ENCODE measurements at regions not wholly inside any gene's neighbourhood (a gene's known extent, or its start where the extent isn't known, plus 50 kb on each side); places are given as distances from the start of the nearest gene placed in this dataset.

GRCh38 chr16:35404273-35404672, 1944.9 kb downstream of the TP53TG3F start:
- no peak overlapping the region for H3K27ac Mint-ChIP-seq
- Histone ChIP-seq H3K4me2 (ENCODE audit: insufficient read depth, insufficient read length, low read length) (no peak overlapping the region), H3K9me3 (ENCODE audit: control insufficient read depth, low read depth, low read length) (peaks cover 87% of the 10 kb centered on the region), H2BK20ac (ENCODE audit: low read depth, low read length, poor library complexity, severe bottlenecking) (no peak overlapping the region), H3K79me2 (ENCODE audit: insufficient read depth, low read length) (no peaks in the 10 kb centered on the region), H2BK120ac (ENCODE audit: low read depth, low read length, poor library complexity, severe bottlenecking) (no peak overlapping the region), H3K79me1 (ENCODE audit: insufficient read depth, low read depth, low read length, poor library complexity, severe bottlenecking) (no peaks in the 10 kb centered on the region), H4K8ac (replicated peaks; ENCODE audit: insufficient read length, low read depth, low read length) (no peak overlapping the region), H3K9ac (ENCODE audit: extremely low read depth, insufficient read length, low read length) (no peak overlapping the region), H3K14ac (ENCODE audit: insufficient read depth, low read length) (no peak overlapping the region), H3K27ac (ENCODE audit: insufficient read length, low read depth, low read length) (no peak overlapping the region), H3K23me2 (ENCODE audit: insufficient read length, low read depth, low read length, poor library complexity, severe bottlenecking) (no peaks in the 10 kb centered on the region), H2BK5ac (ENCODE audit: insufficient read length, low read length) (no peak overlapping the region), H3K4ac (ENCODE audit: low read depth, low read length) (no peak overlapping the region), H3K23ac (ENCODE audit: insufficient read length, low read depth, low read length) (no peak overlapping the region), H3K56ac (ENCODE audit: insufficient read length, low read depth, low read length) (no peak overlapping the region), H4K91ac (ENCODE audit: insufficient read length, low read depth, low read length) (no peak overlapping the region), H2AK5ac (ENCODE audit: insufficient read length, low read length) (no peak overlapping the region), H2BK12ac (ENCODE audit: insufficient read length, low read depth, low read length) (no peak overlapping the region), H3K18ac (ENCODE audit: insufficient read length, low read depth, low read length) (no peak overlapping the region), H3T11ph (ENCODE audit: low read length) (no peak overlapping the region), H4K5ac (ENCODE audit: insufficient read length, low read depth, low read length) (no peak overlapping the region), H2BK15ac (ENCODE audit: low read depth, low read length) (no peak overlapping the region), H2AFZ (ENCODE audit: low read length) (no peak overlapping the region), H3K27me3 (ENCODE audit: insufficient read depth, low read length) (no peaks in the 10 kb centered on the region; the same call in 1 of the 2 replicates), H4K20me1 (ENCODE audit: control insufficient read depth, insufficient read depth, insufficient read length) (no peaks in the 10 kb centered on the region), H3K4me1 (ENCODE audit: insufficient read depth, low read length) (no peaks in the 10 kb centered on the region)
- H3K36me3 Mint-ChIP-seq (ENCODE audit: insufficient read depth in 1 of 3, low read depth in 3 of 3): peaks cover 0 to 21% (median 1%) of the 10 kb centered on the region in 3 experiments; a peak in 4 of 7 replicates
- no peak for DNase-seq
- H3K4me1 Mint-ChIP-seq: no peaks in the 10 kb centered on the region
- H3K4me3 Mint-ChIP-seq: no peak overlapping the region
- no peaks in the 10 kb centered on the region for H3K27me3 Mint-ChIP-seq (ENCODE audit: low read depth)
- WGBS (ENCODE audit: extremely low coverage, insufficient read length, low lambda C conversion rate): no CpG with 5 or more reads among the region's 2 CpGs
- TF ChIP-seq CTCF (conservative IDR thresholded peaks at IDR 0.05): no peak
- peaks cover 84 to 88% of the 10 kb centered on the region in 2 experiments for H3K9me3 Mint-ChIP-seq

Measured in H9 (cell line).